BLaER1 treated with 17β-estradiol and CSF1 and Interleukin-3, amounts not matched to agents 10 nM and 100 nM (cell line): ENCODE measurements at regions not wholly inside any gene's neighbourhood (a gene's known extent, or its start where the extent isn't known, plus 50 kb on each side); places are given as distances from the start of the nearest gene placed in this dataset.

Source experiments
- H3K27ac ChIP-seq, 11 experiments: shearing (Covaris generic); formaldehyde crosslinking; 2 replicates each; pipeline ENCODE4 v1.8.1; 2022
- H3K27me3 ChIP-seq, 11 experiments: shearing (Covaris generic); formaldehyde crosslinking; 2 replicates each; pipeline ENCODE4 v1.8.1; 2022
- H3K36me3 ChIP-seq, 11 experiments: shearing (Covaris generic); formaldehyde crosslinking; 2 replicates each; pipeline ENCODE4 v1.8.1; 2022
- H3K4me1 ChIP-seq, 10 experiments: shearing (Covaris generic); formaldehyde crosslinking; 2 replicates each; pipeline ENCODE4 v1.8.1; 2022
- H3K4me2 ChIP-seq, 11 experiments: shearing (Covaris generic); formaldehyde crosslinking; 2 replicates each; pipeline ENCODE4 v1.8.1; 2022
- H3K4me3 ChIP-seq, 10 experiments: shearing (Covaris generic); formaldehyde crosslinking; 2 replicates each; pipeline ENCODE4 v1.8.1; 2022
- H3K9ac ChIP-seq, 11 experiments: shearing (Covaris generic); formaldehyde crosslinking; 2 replicates each; pipeline ENCODE4 v1.8.1; 2022
- H3K9me3 ChIP-seq, 11 experiments: shearing (Covaris generic); formaldehyde crosslinking; replicated peaks in 1 of 11; 2 replicates each; pipeline ENCODE4 v1.8.1; 2022
- H4K20me1 ChIP-seq, 11 experiments: shearing (Covaris generic); formaldehyde crosslinking; 2 replicates each; pipeline ENCODE4 v1.8.1; 2022
- Cebpa-rat ChIP-seq, 11 experiments: shearing (Covaris generic); IDR thresholded peaks; 2 replicates each; pipeline ENCODE4 v1.8.1; 2022

DNA sequence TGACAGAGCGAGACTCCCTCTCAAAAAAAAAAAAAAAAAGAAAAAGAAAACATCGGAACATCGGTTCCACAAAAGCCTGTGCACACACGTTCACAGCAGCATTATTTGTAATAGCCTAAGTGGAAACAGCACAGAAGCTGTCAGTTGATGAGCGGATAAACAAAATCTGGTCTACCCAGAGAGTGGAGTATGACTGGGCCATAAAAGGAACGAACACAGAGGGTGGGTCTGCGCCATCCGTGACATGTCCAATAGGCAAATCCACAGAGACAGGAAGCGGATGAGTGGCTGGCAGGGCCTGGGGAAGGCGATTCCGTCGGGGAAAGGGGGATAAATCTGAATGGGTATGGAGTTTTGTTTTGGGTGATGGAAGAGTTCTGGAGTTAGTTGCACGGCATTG is 212.2 kb upstream of the CIBAR2 start:
- Histone ChIP-seq H3K4me2 (no peak overlapping the region), H3K27me3 (peaks cover 0 to 18% (median 0%) of the 10 kb centered on the region in 11 experiments; a peak in 5 of 22 replicates), H3K9me3 (peaks cover 0 to 10% (median 5%) of the 10 kb centered on the region in 11 experiments; a peak in 8 of 22 replicates), H3K27ac (no peak overlapping the region), H3K4me3 (no peak overlapping the region), H4K20me1 (peaks cover 0 to 9% (median 0%) of the 10 kb centered on the region in 11 experiments; a peak in 4 of 22 replicates), H3K36me3 (no peaks in the 10 kb centered on the region), H3K4me1 (peaks cover 37 to 76% (median 70%) of the 10 kb centered on the region in 10 experiments), H3K9ac (no peak overlapping the region)
- no peak for TF ChIP-seq Cebpa-rat (IDR thresholded peaks at IDR 0.05)

GRCh38 chr16:85326113-85326793 is 214.0 kb upstream of the CIBAR2 start:
- Histone ChIP-seq H3K9me3 (peaks cover 0 to 10% (median 5%) of the 10 kb centered on the region in 11 experiments; a peak in 8 of 22 replicates), H4K20me1 (peaks cover 0 to 20% (median 0%) of the 10 kb centered on the region in 11 experiments; a peak in 4 of 22 replicates), H3K36me3 (no peaks in the 10 kb centered on the region), H3K4me1 (peaks cover 48 to 79% (median 74%) of the 10 kb centered on the region in 10 experiments), H3K4me2 (peak overlapping the region in 9 of 11 experiments; percentile 51 to 94 (median 84); a peak in 19 of 22 replicates), H3K27ac (peak overlapping the region in 1 of 11 experiments; percentile 25; a peak in 2 of 22 replicates), H3K4me3 (no peak overlapping the region), H3K27me3 (peaks cover 0 to 28% (median 0%) of the 10 kb centered on the region in 11 experiments; a peak in 5 of 22 replicates), H3K9ac (no peak overlapping the region)
- no peak for TF ChIP-seq Cebpa-rat (IDR thresholded peaks at IDR 0.05)

GRCh38 chr16:85326794-85327181 is 214.5 kb upstream of the CIBAR2 start:
- Histone ChIP-seq H3K27me3 (peaks cover 0 to 28% (median 0%) of the 10 kb centered on the region in 11 experiments; a peak in 5 of 22 replicates), H3K27ac (peak overlapping the region in 1 of 11 experiments; percentile 25; a peak in 2 of 22 replicates), H3K4me1 (peaks cover 43 to 74% (median 69%) of the 10 kb centered on the region in 10 experiments), H3K9me3 (peaks cover 0 to 10% (median 5%) of the 10 kb centered on the region in 11 experiments; a peak in 8 of 22 replicates), H3K9ac (no peak overlapping the region), H3K36me3 (no peaks in the 10 kb centered on the region), H3K4me3 (no peak overlapping the region), H4K20me1 (peaks cover 0 to 20% (median 0%) of the 10 kb centered on the region in 11 experiments; a peak in 4 of 22 replicates), H3K4me2 (peak overlapping the region in 9 of 11 experiments; percentile 51 to 94 (median 84); a peak in 18 of 22 replicates)
- TF ChIP-seq Cebpa-rat (IDR thresholded peaks at IDR 0.05): no peak

GRCh38 chr16:85327731-85328675 is 215.7 kb upstream of the CIBAR2 start:
- Histone ChIP-seq H3K4me2 (peak overlapping the region; percentile 67 to 94 (median 84)), H3K9ac (peak overlapping the region in 10 of 11 experiments; percentile 2 to 67 (median 50); a peak in 18 of 22 replicates), H3K27ac (peak overlapping the region in 8 of 11 experiments; percentile 33 to 73 (median 54); a peak in 13 of 22 replicates), H3K36me3 (no peaks in the 10 kb centered on the region), H3K9me3 (peaks cover 0 to 10% (median 5%) of the 10 kb centered on the region in 11 experiments; a peak in 8 of 22 replicates), H3K4me3 (peak overlapping the region in 1 of 10 experiments; percentile 16; a peak in 1 of 20 replicates), H4K20me1 (peaks cover 0 to 20% (median 0%) of the 10 kb centered on the region in 11 experiments; a peak in 4 of 22 replicates), H3K27me3 (peaks cover 0 to 28% (median 0%) of the 10 kb centered on the region in 11 experiments; a peak in 5 of 22 replicates), H3K4me1 (peaks cover 32 to 65% (median 57%) of the 10 kb centered on the region in 10 experiments)
- TF ChIP-seq Cebpa-rat (IDR thresholded peaks at IDR 0.05): no peak

- H3K27me3 ChIP-seq: peaks cover 0 to 28% (median 0%) of the 10 kb centered on the region in 11 experiments; a peak in 5 of 22 replicates
- peak overlapping the region; percentile 67 to 94 (median 84) for H3K4me2 ChIP-seq
- H3K4me3 ChIP-seq: no peak overlapping the region
- H3K9ac ChIP-seq: peak overlapping the region in 8 of 11 experiments; percentile 2 to 67 (median 52); a peak in 15 of 22 replicates
- no peak for TF ChIP-seq Cebpa-rat (IDR thresholded peaks at IDR 0.05)
- H4K20me1 ChIP-seq: peaks cover 0 to 20% (median 0%) of the 10 kb centered on the region in 11 experiments; a peak in 4 of 22 replicates
- peaks cover 31 to 58% (median 50%) of the 10 kb centered on the region in 10 experiments for H3K4me1 ChIP-seq
- no peaks in the 10 kb centered on the region for H3K36me3 ChIP-seq
- peak overlapping the region in 6 of 11 experiments; percentile 33 to 73 (median 56); a peak in 6 of 22 replicates for H3K27ac ChIP-seq
- H3K9me3 ChIP-seq: peaks cover 0 to 10% (median 4%) of the 10 kb centered on the region in 11 experiments; a peak in 8 of 22 replicates
These were observed 216.4 kb upstream of the CIBAR2 start for GRCh38 chr16:85328676-85329058.

DNA sequence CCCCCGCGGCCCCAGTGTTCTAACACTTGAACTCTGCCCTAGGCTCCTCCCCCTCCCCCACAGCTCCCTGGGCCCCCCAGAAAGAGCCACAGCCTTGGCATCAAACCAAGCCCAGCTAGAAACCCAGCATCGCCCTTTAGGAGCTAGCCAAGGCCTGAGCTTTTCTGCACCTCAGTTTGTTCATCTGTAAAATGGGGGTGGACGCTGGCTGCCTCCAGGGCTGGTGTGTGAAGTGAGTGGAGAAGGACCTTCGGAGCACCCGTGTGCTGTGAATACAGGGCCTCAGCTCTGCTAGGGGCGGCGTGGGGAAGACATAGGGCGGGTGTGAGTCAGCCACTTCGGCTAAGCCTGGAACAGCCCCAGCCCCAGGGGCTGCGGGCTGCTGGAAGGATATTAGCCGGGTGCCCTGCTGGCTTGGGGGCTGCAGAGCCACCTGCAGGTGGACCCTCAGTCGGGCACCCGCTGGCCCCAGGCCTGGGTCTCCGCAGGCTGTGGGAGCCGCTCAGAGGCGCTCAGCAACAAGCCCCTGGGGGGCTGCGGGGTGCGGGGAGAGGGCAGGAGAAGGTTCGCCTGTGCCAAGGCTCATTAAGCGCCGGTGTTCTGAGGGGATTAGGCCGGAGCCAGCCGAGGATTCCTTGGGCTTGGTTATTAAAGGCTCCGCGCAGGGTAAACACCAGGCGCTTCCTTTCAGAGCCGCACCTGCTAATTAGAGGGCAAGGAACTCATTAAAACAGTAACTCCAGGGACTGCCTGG is 217.0 kb upstream of the CIBAR2 start:
- H3K4me1 ChIP-seq: peaks cover 31 to 59% (median 53%) of the 10 kb centered on the region in 10 experiments
- H3K4me2 ChIP-seq: peak overlapping the region; percentile 67 to 94 (median 84)
- no peak for TF ChIP-seq Cebpa-rat (IDR thresholded peaks at IDR 0.05)
- peak overlapping the region in 4 of 11 experiments; percentile 5 to 73 (median 22); a peak in 5 of 22 replicates for H3K27ac ChIP-seq
- H3K9ac ChIP-seq: peak overlapping the region in 5 of 11 experiments; percentile 4 to 58 (median 54); a peak in 7 of 22 replicates
- no peaks in the 10 kb centered on the region for H3K36me3 ChIP-seq
- H3K27me3 ChIP-seq: peaks cover 0 to 28% (median 0%) of the 10 kb centered on the region in 11 experiments; a peak in 5 of 22 replicates
- peaks cover 0 to 10% (median 0%) of the 10 kb centered on the region in 11 experiments; a peak in 2 of 22 replicates for H3K9me3 ChIP-seq
- H3K4me3 ChIP-seq: peak overlapping the region in 1 of 10 experiments; percentile 15; a peak in 1 of 20 replicates
- H4K20me1 ChIP-seq: peaks cover 0 to 20% (median 0%) of the 10 kb centered on the region in 11 experiments; a peak in 4 of 22 replicates

DNA sequence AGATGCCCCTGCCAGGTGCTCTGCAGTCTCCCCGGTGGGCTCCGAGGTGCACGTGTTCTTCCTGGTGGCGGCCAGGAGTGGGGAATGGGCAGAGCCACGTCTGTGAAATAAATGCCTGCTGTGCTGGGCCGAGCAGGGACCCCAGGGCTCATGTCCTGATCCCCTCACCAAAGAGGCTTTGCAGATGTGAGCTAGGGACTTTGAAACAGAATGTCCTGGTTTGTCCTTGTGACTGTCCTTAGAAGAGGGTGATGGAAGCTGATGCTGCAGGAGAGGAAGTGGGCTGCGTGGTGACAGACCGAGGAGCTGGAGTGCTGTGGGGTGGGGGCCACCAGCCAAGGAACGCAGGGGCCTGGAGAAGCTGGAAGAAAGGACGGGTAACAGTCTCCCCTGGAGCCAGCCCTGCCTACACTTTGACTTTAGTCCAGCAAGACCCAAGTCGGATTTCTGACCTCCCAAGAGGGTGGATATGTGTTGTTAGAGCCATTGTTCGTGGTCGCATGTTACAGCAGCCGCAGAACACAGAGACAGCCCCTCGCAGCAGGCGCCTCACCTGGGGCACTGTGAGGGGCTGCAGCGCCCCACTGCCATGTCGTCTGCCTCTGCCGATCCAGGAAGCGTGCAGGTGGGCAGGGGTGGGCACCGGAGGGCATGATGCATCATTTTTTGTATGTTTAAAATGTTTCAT is 217.9 kb upstream of the CIBAR2 start:
- TF ChIP-seq Cebpa-rat (IDR thresholded peaks at IDR 0.05): no peak
- Histone ChIP-seq H3K4me1 (peaks cover 36 to 69% (median 62%) of the 10 kb centered on the region in 10 experiments), H3K9me3 (peaks cover 0 to 10% (median 0%) of the 10 kb centered on the region in 11 experiments; a peak in 2 of 22 replicates), H4K20me1 (peaks cover 0 to 20% (median 0%) of the 10 kb centered on the region in 11 experiments; a peak in 4 of 22 replicates), H3K9ac (peak overlapping the region in 4 of 11 experiments; percentile 5 to 30 (median 24); a peak in 6 of 22 replicates), H3K36me3 (no peaks in the 10 kb centered on the region), H3K4me3 (no peak overlapping the region; a peak in 1 of 20 replicates), H3K4me2 (peak overlapping the region; percentile 35 to 94 (median 70)), H3K27me3 (peaks cover 0 to 30% (median 0%) of the 10 kb centered on the region in 11 experiments; a peak in 5 of 22 replicates), H3K27ac (peak overlapping the region in 5 of 11 experiments; percentile 12 to 44 (median 18); a peak in 3 of 22 replicates)
